ENCODE measurements at regions not wholly inside any gene's neighbourhood (a gene's known extent, or its start where the extent isn't known, plus 50 kb on each side); places are given as distances from the start of the nearest gene placed in this dataset.

GRCh38 chr19:29263305-29264135 is 50.6 kb upstream of the UQCRFS1 start:
- DNase-seq: peak; percentile 41

GRCh38 chr19:29264897-29265296 is 51.9 kb upstream of the UQCRFS1 start:
- no peak for DNase-seq

GRCh38 chr19:29265436-29265835 is 52.5 kb upstream of the UQCRFS1 start:
- no peak for DNase-seq

GRCh38 chr19:29266001-29266400 is 53.0 kb upstream of the UQCRFS1 start:
- no peak for DNase-seq

GRCh38 chr19:29266603-29267002 is 53.7 kb upstream of the UQCRFS1 start:
- DNase-seq: no peak

GRCh38 chr19:29267701-29268100 is 54.8 kb upstream of the UQCRFS1 start:
- DNase-seq: no peak

GRCh38 chr19:29268103-29268502 is 55.2 kb upstream of the UQCRFS1 start:
- DNase-seq: no peak

GRCh38 chr19:29268721-29269393 is 55.9 kb upstream of the UQCRFS1 start:
- DNase-seq: no peak

- DNase-seq: no peak
These were observed 56.7 kb upstream of the UQCRFS1 start for GRCh38 chr19:29269641-29270040.

GRCh38 chr19:29271341-29271740 is 58.4 kb upstream of the UQCRFS1 start:
- DNase-seq: no peak

GRCh38 chr19:29271911-29272310 is 59.0 kb upstream of the UQCRFS1 start:
- DNase-seq: no peak

- DNase-seq: no peak
These were observed 60.2 kb upstream of the UQCRFS1 start for GRCh38 chr19:29273000-29273640.

GRCh38 chr19:29275266-29275665 is 62.3 kb upstream of the UQCRFS1 start:
- DNase-seq: no peak

- DNase-seq: peak; percentile 53
These were observed 64.2 kb upstream of the UQCRFS1 start for GRCh38 chr19:29277102-29277501.

- no peak for DNase-seq
These were observed 65.8 kb upstream of the UQCRFS1 start for GRCh38 chr19:29278716-29279115.

GRCh38 chr19:29283366-29283765 is 70.4 kb upstream of the UQCRFS1 start:
- no peak for DNase-seq

GRCh38 chr19:29285187-29285687 is 72.3 kb upstream of the UQCRFS1 start:
- DNase-seq: no peak

- peak; percentile 4 for DNase-seq
These were observed 72.9 kb upstream of the UQCRFS1 start for GRCh38 chr19:29285878-29286277.

GRCh38 chr19:29287061-29287460 is 74.1 kb upstream of the UQCRFS1 start:
- DNase-seq: no peak

GRCh38 chr19:29288256-29288655 is 75.3 kb upstream of the UQCRFS1 start:
- no peak for DNase-seq

GRCh38 chr19:29289020-29289419 is 76.1 kb upstream of the UQCRFS1 start:
- no peak for DNase-seq

- no peak for DNase-seq
These were observed 77.9 kb upstream of the UQCRFS1 start for GRCh38 chr19:29290853-29291252.

GRCh38 chr19:29292153-29292552 is 79.2 kb upstream of the UQCRFS1 start:
- DNase-seq: no peak

GRCh38 chr19:29292562-29292961 is 79.6 kb upstream of the UQCRFS1 start:
- no peak for DNase-seq

Measured in EL (cell line).